Thyroid gland (tissue), 4 donors: ENCODE measurements at regions not wholly inside any gene's neighbourhood (a gene's known extent, or its start where the extent isn't known, plus 50 kb on each side); places are given as distances from the start of the nearest gene placed in this dataset.

Experiments
- DNase-seq, 2 donors: peaks; one replicate each; pipeline ENCODE4 v3.0.0-alpha.2; 2019
- H3K27ac ChIP-seq, 3 donors: fragments of 200-600 bp; sonication (generic); 1 replicate in 2 of 3; 2 replicates in 1 of 3; pipeline ENCODE4 v1.5.1; 2016 to 2019; ENCODE audit warnings: mild to moderate bottlenecking in 1 of 3, moderate library complexity in 1 of 3
- H3K27me3 ChIP-seq: fragments of 200-600 bp; sonication (generic); one replicate; pipeline ENCODE4 v1.5.1; 2019
- H3K36me3 ChIP-seq, 2 donors: fragments of 200-600 bp; sonication (generic); one replicate each; pipeline ENCODE4 v1.5.1; 2016 to 2019
- H3K4me1 ChIP-seq, 2 donors: fragments of 200-600 bp; sonication (generic); one replicate each; pipeline ENCODE4 v1.5.1; 2017 to 2019
- H3K4me3 ChIP-seq, 3 donors: fragments of 200-600 bp; sonication (generic); replicated peaks in 1 of 3; 1 replicate in 2 of 3; 2 replicates in 1 of 3; pipeline ENCODE4 v1.5.1; 2016; ENCODE audit warnings: mild to moderate bottlenecking in 1 of 3
- H3K9me3 ChIP-seq: fragments of 200-600 bp; sonication (generic); one replicate; pipeline ENCODE4 v1.5.1; 2017
- POLR2A ChIP-seq, 2 donors: fragments of 450-650 bp; IDR thresholded peaks; one replicate each; pipeline ENCODE4 v1.6.1; 2017; ENCODE audit warnings: antibody characterized with exemption in 2 of 2, mild to moderate bottlenecking in 2 of 2, moderate library complexity in 1 of 2
- WGBS, 2 donors: methylation state at CpG; one replicate each; pipeline ENCODE4 v1.1.5; 2017; 5-methylcytosine and 5-hydroxymethylcytosine counted together
- intact Hi-C: fragments of 100-400 bp; cut with DNase I; formaldehyde crosslinking; loops from one replicate; pipeline ENCODE4 v1.15.1; 2023
- TF ChIP-seq, protein P1 (sequence below), 6 experiments: fragments of 200-600 bp in 3 of 6; fragments of 450-650 bp in 3 of 6; sonication (generic) in 3 of 6; IDR thresholded peaks; one replicate each; pipeline ENCODE4 v1.5.1; 2016 to 2019; ENCODE audit warnings: antibody characterized with exemption in 6 of 6, mild to moderate bottlenecking in 2 of 6, inconsistent platforms in 1 of 6, moderate library complexity in 1 of 6

DNA sequence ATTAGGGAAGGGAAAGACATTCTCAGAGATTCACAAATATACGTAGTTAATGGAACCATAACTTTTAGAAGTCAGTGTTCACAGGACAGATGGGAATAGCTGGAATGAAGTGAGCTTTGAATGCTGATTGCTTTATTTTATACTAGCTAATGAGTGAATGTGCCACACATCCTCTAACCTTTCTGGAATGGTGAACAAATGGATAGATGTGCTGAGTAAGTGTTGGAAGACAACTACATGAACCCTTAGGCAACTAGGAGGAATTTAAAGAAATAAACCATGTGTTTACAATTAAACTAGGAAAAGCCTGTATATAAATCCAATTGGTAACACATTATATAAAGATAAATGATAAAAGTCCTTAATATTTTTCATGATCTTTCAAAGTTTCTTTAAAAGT lies 91.6 kb upstream of the LIMCH1 start:
- H3K9me3 ChIP-seq: no peaks in the 10 kb centered on the region
- no peak overlapping the region for H3K4me3 ChIP-seq
- TF ChIP-seq, protein P1, sequence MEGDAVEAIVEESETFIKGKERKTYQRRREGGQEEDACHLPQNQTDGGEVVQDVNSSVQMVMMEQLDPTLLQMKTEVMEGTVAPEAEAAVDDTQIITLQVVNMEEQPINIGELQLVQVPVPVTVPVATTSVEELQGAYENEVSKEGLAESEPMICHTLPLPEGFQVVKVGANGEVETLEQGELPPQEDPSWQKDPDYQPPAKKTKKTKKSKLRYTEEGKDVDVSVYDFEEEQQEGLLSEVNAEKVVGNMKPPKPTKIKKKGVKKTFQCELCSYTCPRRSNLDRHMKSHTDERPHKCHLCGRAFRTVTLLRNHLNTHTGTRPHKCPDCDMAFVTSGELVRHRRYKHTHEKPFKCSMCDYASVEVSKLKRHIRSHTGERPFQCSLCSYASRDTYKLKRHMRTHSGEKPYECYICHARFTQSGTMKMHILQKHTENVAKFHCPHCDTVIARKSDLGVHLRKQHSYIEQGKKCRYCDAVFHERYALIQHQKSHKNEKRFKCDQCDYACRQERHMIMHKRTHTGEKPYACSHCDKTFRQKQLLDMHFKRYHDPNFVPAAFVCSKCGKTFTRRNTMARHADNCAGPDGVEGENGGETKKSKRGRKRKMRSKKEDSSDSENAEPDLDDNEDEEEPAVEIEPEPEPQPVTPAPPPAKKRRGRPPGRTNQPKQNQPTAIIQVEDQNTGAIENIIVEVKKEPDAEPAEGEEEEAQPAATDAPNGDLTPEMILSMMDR (IDR thresholded peaks at IDR 0.05): no peak
- TF ChIP-seq POLR2A (IDR thresholded peaks at IDR 0.05): no peak
- 89 to 95% methylated on average over 1 of the region's 1 CpG for WGBS, 2 donors
- no peaks in the 10 kb centered on the region for H3K36me3 ChIP-seq
- no peaks in the 10 kb centered on the region for H3K27me3 ChIP-seq
- peaks cover 18 to 20% of the 10 kb centered on the region in 2 donors for H3K4me1 ChIP-seq
- no peak for DNase-seq
- intact Hi-C loops: no loop called here
- H3K27ac ChIP-seq: no peak overlapping the region

DNA sequence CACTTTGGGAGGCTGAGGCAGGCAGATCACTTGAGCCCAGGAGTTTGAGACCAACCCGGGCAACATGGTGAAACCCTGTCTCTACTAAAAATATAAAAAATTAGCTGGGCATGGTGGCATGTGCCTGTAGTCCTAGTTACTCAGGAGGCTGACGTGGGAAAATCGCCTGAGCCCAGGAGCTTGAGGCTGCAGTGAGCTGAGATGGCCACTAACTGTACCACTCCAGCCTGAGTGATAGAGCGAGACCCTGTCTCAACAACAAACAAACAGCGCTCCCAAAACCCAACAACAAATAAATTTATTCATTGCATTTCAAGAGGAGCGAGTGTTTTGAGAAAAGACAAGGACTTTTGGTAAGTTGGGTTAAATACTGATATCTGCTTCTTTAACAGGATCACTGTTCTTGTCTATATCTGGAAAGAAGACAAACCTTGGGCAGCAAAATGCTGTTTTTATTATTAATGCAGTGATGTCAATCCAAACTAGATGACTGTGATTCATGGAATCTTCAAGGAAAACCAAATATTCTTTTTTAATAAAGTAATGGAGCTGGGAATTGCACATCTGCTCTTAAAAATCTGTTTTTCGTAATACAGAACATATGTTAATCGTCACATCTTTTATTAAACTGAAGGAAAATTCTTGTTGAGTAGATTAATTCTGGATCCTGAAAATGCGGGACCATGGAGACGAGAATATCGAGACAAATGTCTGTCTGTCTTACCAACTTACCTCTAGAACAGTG lies 90.8 kb upstream of the LIMCH1 start:
- Histone ChIP-seq H3K27me3 (no peaks in the 10 kb centered on the region), H3K4me3 (no peak overlapping the region), H3K36me3 (no peaks in the 10 kb centered on the region), H3K4me1 (peaks cover 18 to 24% of the 10 kb centered on the region in 2 donors), H3K9me3 (no peaks in the 10 kb centered on the region), H3K27ac (no peak overlapping the region)
- intact Hi-C loops: no loop called here
- 96 to 98% methylated on average over 11 of the region's 11 CpGs for WGBS, 2 donors
- no peak for DNase-seq
- TF ChIP-seq, protein P1 (IDR thresholded peaks at IDR 0.05): no peak
- no peak for TF ChIP-seq POLR2A (IDR thresholded peaks at IDR 0.05)

DNA sequence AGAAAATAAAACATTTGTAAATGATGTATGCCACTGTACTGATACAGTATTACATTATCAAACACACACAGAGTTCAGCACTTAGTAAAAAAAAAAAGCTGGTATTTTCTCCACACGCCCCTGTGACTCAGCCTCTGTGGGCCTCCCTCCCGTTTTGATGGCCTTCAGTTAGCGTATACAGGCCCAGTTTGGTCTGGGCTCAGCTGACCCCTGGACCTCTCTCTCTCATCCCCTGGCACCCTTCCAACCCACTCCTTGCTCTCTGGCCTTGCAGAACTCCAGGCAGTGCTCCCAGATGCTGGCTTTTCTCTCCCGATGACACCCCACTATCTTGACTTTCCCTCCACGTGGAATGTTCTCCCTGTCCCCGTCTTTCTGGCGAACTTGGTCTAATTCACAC lies 89.0 kb upstream of the LIMCH1 start:
- H3K36me3 ChIP-seq: no peaks in the 10 kb centered on the region
- H3K27ac ChIP-seq: no peak overlapping the region
- H3K4me3 ChIP-seq: no peak overlapping the region
- no peaks in the 10 kb centered on the region for H3K9me3 ChIP-seq
- intact Hi-C loops: no loop called here
- TF ChIP-seq POLR2A (IDR thresholded peaks at IDR 0.05): no peak
- TF ChIP-seq, protein P1 (IDR thresholded peaks at IDR 0.05): no peak
- no peaks in the 10 kb centered on the region for H3K27me3 ChIP-seq
- H3K4me1 ChIP-seq: peaks cover 8 to 19% of the 10 kb centered on the region in 2 donors
- DNase-seq: no peak
- 79 to 89% methylated on average over 7 of the region's 7 CpGs for WGBS, 2 donors

DNA sequence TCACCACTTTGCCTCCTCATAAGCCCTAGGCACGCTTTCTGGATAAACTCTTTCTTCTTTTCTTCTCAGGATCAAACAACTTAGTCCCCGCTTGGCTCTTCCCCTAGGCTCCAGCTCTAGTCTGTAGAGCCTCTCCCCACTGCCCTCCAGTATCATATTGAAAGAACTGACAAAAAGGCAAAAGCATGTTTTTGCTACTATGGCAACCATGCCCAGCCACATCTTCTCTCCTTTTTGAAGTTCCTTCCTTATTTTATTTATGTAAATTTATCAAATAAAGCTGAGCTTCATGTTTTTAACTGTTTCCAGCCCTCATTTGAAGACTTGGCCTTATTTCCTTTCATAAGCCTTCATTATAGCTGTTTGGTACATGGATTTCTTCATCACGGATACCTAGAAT lies 86.0 kb upstream of the LIMCH1 start:
- Histone ChIP-seq H3K4me1 (peaks cover 17 to 32% of the 10 kb centered on the region in 2 donors), H3K9me3 (no peaks in the 10 kb centered on the region), H3K4me3 (no peak overlapping the region), H3K27ac (no peak overlapping the region), H3K36me3 (no peaks in the 10 kb centered on the region), H3K27me3 (no peaks in the 10 kb centered on the region)
- DNase-seq: no peak
- 91% methylated on average over 3 of the region's 3 CpGs for WGBS, 2 donors
- intact Hi-C loops: no loop called here
- no peak for TF ChIP-seq POLR2A (IDR thresholded peaks at IDR 0.05)
- TF ChIP-seq, protein P1 (IDR thresholded peaks at IDR 0.05): no peak

DNA sequence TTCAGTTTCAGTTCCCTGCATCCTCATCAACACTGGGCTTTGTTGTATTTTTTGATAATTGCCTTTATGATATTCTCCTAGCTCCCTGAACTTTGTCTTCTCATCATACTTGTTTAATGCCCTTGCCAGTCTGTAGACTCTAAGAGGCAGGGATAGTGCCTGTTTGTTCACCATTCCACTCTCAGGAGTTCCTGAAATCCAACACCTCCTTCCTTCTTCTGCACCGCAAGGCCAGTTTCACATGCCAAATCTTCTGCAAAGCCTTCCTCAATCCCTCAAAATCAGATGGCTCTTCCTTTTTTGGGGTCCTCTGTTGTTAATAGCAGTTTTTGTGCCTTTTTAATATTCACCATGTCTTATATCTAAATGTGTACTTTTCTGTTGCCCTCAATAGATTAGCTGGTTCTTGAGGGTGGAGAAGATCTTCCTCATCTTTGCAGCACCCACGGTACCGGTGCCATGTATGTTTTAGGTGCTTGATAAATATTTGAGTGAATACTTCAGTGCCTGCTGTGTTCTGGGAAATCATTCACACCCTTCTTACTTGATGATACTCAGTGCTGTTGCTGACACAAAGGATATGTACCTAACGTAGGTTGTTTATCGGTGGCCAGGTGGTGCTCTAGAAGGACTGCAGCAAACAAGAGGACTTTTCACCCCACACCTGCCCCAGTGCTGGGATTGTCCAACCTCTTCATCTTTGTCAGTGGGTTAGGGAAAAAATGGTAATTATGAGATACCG lies 85.3 kb upstream of the LIMCH1 start:
- intact Hi-C loops: no loop called here
- Histone ChIP-seq H3K27ac (no peak overlapping the region), H3K4me1 (peaks cover 17 to 32% of the 10 kb centered on the region in 2 donors), H3K9me3 (no peaks in the 10 kb centered on the region), H3K4me3 (no peak overlapping the region), H3K27me3 (no peaks in the 10 kb centered on the region), H3K36me3 (no peaks in the 10 kb centered on the region)
- 91 to 92% methylated on average over 6 of the region's 6 CpGs for WGBS, 2 donors
- no peak for DNase-seq
- no peak for TF ChIP-seq POLR2A (IDR thresholded peaks at IDR 0.05)
- TF ChIP-seq, protein P1 (IDR thresholded peaks at IDR 0.05): no peak
